Activated naive CD8-positive, alpha-beta T cell treated with anti-CD3 and anti-CD28 coated beads for 36 hours (primary cell): ENCODE measurements at regions not wholly inside any gene's neighbourhood (a gene's known extent, or its start where the extent isn't known, plus 50 kb on each side); places are given as distances from the start of the nearest gene placed in this dataset.

Source experiments
- DNase-seq: peaks from one replicate; pipeline ENCODE4 v3.0.0; 2021
- H3K27ac Mint-ChIP-seq: one replicate; pipeline ENCODE4 v1.8.0; 2022; ENCODE audit warnings: mild to moderate bottlenecking, moderate library complexity, mixed read lengths
- H3K27me3 Mint-ChIP-seq: one replicate; pipeline ENCODE4 v1.8.0; 2022; ENCODE audit warnings: mild to moderate bottlenecking, mixed read lengths
- H3K36me3 Mint-ChIP-seq: one replicate; pipeline ENCODE4 v1.8.0; 2021; ENCODE audit warnings: mild to moderate bottlenecking, mixed read lengths
- H3K4me1 Mint-ChIP-seq: one replicate; pipeline ENCODE4 v1.8.0; 2021; ENCODE audit warnings: mixed read lengths
- H3K4me3 Mint-ChIP-seq: one replicate; pipeline ENCODE4 v1.8.0; 2022; ENCODE audit warnings: mild to moderate bottlenecking, moderate library complexity, mixed read lengths
- H3K9me3 Mint-ChIP-seq: one replicate; pipeline ENCODE4 v1.8.0; 2022; ENCODE audit warnings: mixed read lengths

- Mint-ChIP-seq H3K27ac (no peak overlapping the region), H3K36me3 (no peaks in the 10 kb centered on the region), H3K4me1 (no peaks in the 10 kb centered on the region), H3K9me3 (no peaks in the 10 kb centered on the region), H3K27me3 (peaks cover 4% of the 10 kb centered on the region), H3K4me3 (no peak overlapping the region)
- DNase-seq, result no peak
Measured at GRCh38 chr2:173583196-173583595, 228.5 kb downstream of the CDCA7 start.

GRCh38 chr2:173584000-173584399, 229.3 kb downstream of the CDCA7 start:
- Mint-ChIP-seq H3K9me3 (no peaks in the 10 kb centered on the region), H3K4me1 (no peaks in the 10 kb centered on the region), H3K36me3 (no peaks in the 10 kb centered on the region), H3K27ac (no peak overlapping the region), H3K27me3 (peaks cover 6% of the 10 kb centered on the region), H3K4me3 (no peak overlapping the region)
- no peak for DNase-seq

- Mint-ChIP-seq H3K4me3 (no peak overlapping the region), H3K4me1 (no peaks in the 10 kb centered on the region), H3K27ac (no peak overlapping the region), H3K9me3 (no peaks in the 10 kb centered on the region), H3K27me3 (peaks cover 9% of the 10 kb centered on the region), H3K36me3 (no peaks in the 10 kb centered on the region)
- no peak for DNase-seq
Measured at GRCh38 chr2:173584676-173585458, 230.2 kb downstream of the CDCA7 start.

- H3K27me3 Mint-ChIP-seq, result peaks cover 9% of the 10 kb centered on the region
- H3K36me3 Mint-ChIP-seq, result peaks cover 5% of the 10 kb centered on the region
- H3K9me3 Mint-ChIP-seq, result peaks cover 8% of the 10 kb centered on the region
- no peak overlapping the region for H3K27ac Mint-ChIP-seq
- no peak overlapping the region for H3K4me3 Mint-ChIP-seq
- DNase-seq, result no peak
- no peaks in the 10 kb centered on the region for H3K4me1 Mint-ChIP-seq
Measured at GRCh38 chr2:173588931-173589369, 234.3 kb downstream of the CDCA7 start.

GRCh38 chr2:173589604-173590275, 235.1 kb downstream of the CDCA7 start:
- Mint-ChIP-seq H3K27ac (no peak overlapping the region), H3K4me3 (no peak overlapping the region), H3K4me1 (no peaks in the 10 kb centered on the region), H3K9me3 (peaks cover 9% of the 10 kb centered on the region), H3K36me3 (peaks cover 5% of the 10 kb centered on the region), H3K27me3 (peaks cover 9% of the 10 kb centered on the region)
- no peak for DNase-seq

- H3K4me3 Mint-ChIP-seq, result no peak overlapping the region
- no peak overlapping the region for H3K27ac Mint-ChIP-seq
- no peaks in the 10 kb centered on the region for H3K4me1 Mint-ChIP-seq
- peaks cover 9% of the 10 kb centered on the region for H3K27me3 Mint-ChIP-seq
- peaks cover 9% of the 10 kb centered on the region for H3K9me3 Mint-ChIP-seq
- peaks cover 5% of the 10 kb centered on the region for H3K36me3 Mint-ChIP-seq
- no peak for DNase-seq
Measured at GRCh38 chr2:173590276-173590861, 235.7 kb downstream of the CDCA7 start.

GRCh38 chr2:173593109-173593508, 238.4 kb downstream of the CDCA7 start:
- H3K4me3 Mint-ChIP-seq, result no peak overlapping the region
- H3K4me1 Mint-ChIP-seq, result no peaks in the 10 kb centered on the region
- peaks cover 5% of the 10 kb centered on the region for H3K36me3 Mint-ChIP-seq
- peaks cover 10% of the 10 kb centered on the region for H3K27me3 Mint-ChIP-seq
- H3K9me3 Mint-ChIP-seq, result peaks cover 9% of the 10 kb centered on the region
- no peak overlapping the region for H3K27ac Mint-ChIP-seq
- no peak for DNase-seq

GRCh38 chr2:173596244-173596643, 241.6 kb downstream of the CDCA7 start:
- peaks cover 11% of the 10 kb centered on the region for H3K9me3 Mint-ChIP-seq
- H3K27ac Mint-ChIP-seq, result no peak overlapping the region
- no peak for DNase-seq
- no peaks in the 10 kb centered on the region for H3K4me1 Mint-ChIP-seq
- H3K27me3 Mint-ChIP-seq, result peaks cover 22% of the 10 kb centered on the region
- peaks cover 5% of the 10 kb centered on the region for H3K36me3 Mint-ChIP-seq
- H3K4me3 Mint-ChIP-seq, result no peak overlapping the region

GRCh38 chr2:173598525-173598924, 243.9 kb downstream of the CDCA7 start:
- Mint-ChIP-seq H3K27ac (no peak overlapping the region), H3K9me3 (peaks cover 7% of the 10 kb centered on the region)
- no peak for DNase-seq

GRCh38 chr2:173599821-173600359, 245.2 kb downstream of the CDCA7 start:
- no peak for DNase-seq
- no peaks in the 10 kb centered on the region for H3K36me3 Mint-ChIP-seq
- H3K27me3 Mint-ChIP-seq, result peaks cover 26% of the 10 kb centered on the region
- no peaks in the 10 kb centered on the region for H3K4me1 Mint-ChIP-seq
- peaks cover 4% of the 10 kb centered on the region for H3K9me3 Mint-ChIP-seq
- no peak overlapping the region for H3K27ac Mint-ChIP-seq
- no peak overlapping the region for H3K4me3 Mint-ChIP-seq

More at GRCh38 chr2:173598525-173598924, 243.9 kb downstream of the CDCA7 start:
- no peaks in the 10 kb centered on the region for H3K4me1 Mint-ChIP-seq
- no peak overlapping the region for H3K4me3 Mint-ChIP-seq
- H3K27me3 Mint-ChIP-seq, result peaks cover 22% of the 10 kb centered on the region
- peaks cover 3% of the 10 kb centered on the region for H3K36me3 Mint-ChIP-seq

- DNase-seq, result no peak
- H3K36me3 Mint-ChIP-seq, result no peaks in the 10 kb centered on the region
Measured at GRCh38 chr2:173602153-173602795, 247.6 kb downstream of the CDCA7 start.

GRCh38 chr2:173605994-173606393, 251.3 kb downstream of the CDCA7 start:
- Mint-ChIP-seq H3K27ac (no peak overlapping the region), H3K27me3 (peaks cover 16% of the 10 kb centered on the region)
- no peak for DNase-seq

More at GRCh38 chr2:173602153-173602795, 247.6 kb downstream of the CDCA7 start:
- no peaks in the 10 kb centered on the region for H3K4me1 Mint-ChIP-seq
- H3K27me3 Mint-ChIP-seq, result peaks cover 21% of the 10 kb centered on the region
- no peak overlapping the region for H3K4me3 Mint-ChIP-seq
- no peak overlapping the region for H3K27ac Mint-ChIP-seq
- H3K9me3 Mint-ChIP-seq, result peaks cover 4% of the 10 kb centered on the region

GRCh38 chr2:173606619-173607248, 252.1 kb downstream of the CDCA7 start:
- no peak for DNase-seq
- peaks cover 4% of the 10 kb centered on the region for H3K9me3 Mint-ChIP-seq
- no peaks in the 10 kb centered on the region for H3K4me1 Mint-ChIP-seq
- H3K36me3 Mint-ChIP-seq, result no peaks in the 10 kb centered on the region
- no peak overlapping the region for H3K4me3 Mint-ChIP-seq
- peaks cover 16% of the 10 kb centered on the region for H3K27me3 Mint-ChIP-seq
- H3K27ac Mint-ChIP-seq, result no peak overlapping the region

More at GRCh38 chr2:173605994-173606393, 251.3 kb downstream of the CDCA7 start:
- Mint-ChIP-seq H3K4me1 (no peaks in the 10 kb centered on the region), H3K9me3 (peaks cover 4% of the 10 kb centered on the region), H3K36me3 (no peaks in the 10 kb centered on the region), H3K4me3 (no peak overlapping the region)

- no peak overlapping the region for H3K27ac Mint-ChIP-seq
- H3K27me3 Mint-ChIP-seq, result peaks cover 16% of the 10 kb centered on the region
- H3K9me3 Mint-ChIP-seq, result peaks cover 4% of the 10 kb centered on the region
- no peaks in the 10 kb centered on the region for H3K36me3 Mint-ChIP-seq
- H3K4me3 Mint-ChIP-seq, result no peak overlapping the region
- DNase-seq, result no peak
- no peaks in the 10 kb centered on the region for H3K4me1 Mint-ChIP-seq
Measured at GRCh38 chr2:173607606-173608311, 253.1 kb downstream of the CDCA7 start.
